GM10266 (cell line): ENCODE measurements at regions not wholly inside any gene's neighbourhood (a gene's known extent, or its start where the extent isn't known, plus 50 kb on each side); places are given as distances from the start of the nearest gene placed in this dataset.

ENCODE experiments used
- DNase-seq: peaks from one replicate; pipeline ENCODE4 v3.0.0; 2012; ENCODE audit errors: extremely low spot score
- CTCF ChIP-seq: IDR thresholded peaks from 2 replicates; pipeline ENCODE4 v1.5.1; 2012; ENCODE audit warnings: mild to moderate bottlenecking, low read depth; ENCODE audit not compliant: control insufficient read depth, insufficient read depth; ENCODE audit errors: missing control alignments

GRCh38 chr13:66137384-66137783 is 1092.8 kb downstream of the PCDH9 start:
- DNase-seq: no peak
- TF ChIP-seq CTCF: no peak

GRCh38 chr13:66128692-66129269 is 1101.4 kb downstream of the PCDH9 start:
- no peak for TF ChIP-seq CTCF
- DNase-seq: no peak

- TF ChIP-seq CTCF: no peak
- DNase-seq: no peak
Observed at GRCh38 chr13:66128201-66128600, 1101.9 kb downstream of the PCDH9 start.

GRCh38 chr13:66117563-66117962 is 1112.6 kb downstream of the PCDH9 start:
- no peak for TF ChIP-seq CTCF
- DNase-seq: no peak

GRCh38 chr13:66113882-66114526 is 1116.1 kb downstream of the PCDH9 start:
- TF ChIP-seq CTCF: no peak
- no peak for DNase-seq

- no peak for DNase-seq
- TF ChIP-seq CTCF: no peak
Observed at GRCh38 chr13:66111628-66112027, 1118.5 kb downstream of the PCDH9 start.

GRCh38 chr13:66106246-66106645 is 1123.9 kb downstream of the PCDH9 start:
- TF ChIP-seq CTCF: no peak
- DNase-seq: no peak
